Brain microvascular endothelial cell (primary cell): ENCODE measurements at regions not wholly inside any gene's neighbourhood (a gene's known extent, or its start where the extent isn't known, plus 50 kb on each side); places are given as distances from the start of the nearest gene placed in this dataset.

Experiments
- DNase-seq: peaks from one replicate; pipeline ENCODE4 v3.0.0-alpha.2; 2020
- H3K27ac ChIP-seq: fragments of 250-450 bp; sonication (Bioruptor Pico); 2 replicates; pipeline ENCODE4 v1.5.1; 2020; ENCODE audit warnings: mild to moderate bottlenecking, moderate library complexity
- H3K27me3 ChIP-seq: fragments of 250-450 bp; sonication (Bioruptor Pico); replicated peaks from 2 replicates; pipeline ENCODE4 v1.5.1; 2020; ENCODE audit warnings: mild to moderate bottlenecking
- H3K36me3 ChIP-seq: fragments of 250-450 bp; sonication (Bioruptor Pico); replicated peaks from 2 replicates; pipeline ENCODE4 v1.5.1; 2020; ENCODE audit warnings: mild to moderate bottlenecking
- H3K4me3 ChIP-seq: 2 replicates; pipeline ENCODE4 v1.5.1; 2011; ENCODE audit warnings: low read depth, mild to moderate bottlenecking, control low read depth, low read length, moderate library complexity
- in situ Hi-C: cut with HindIII; loops from 2 replicates; pipeline ENCODE4 v1.10.0; 2017; ENCODE audit warnings: low sequenced_read_pairs, low pct_ligation_motif_present
- TF ChIP-seq, protein P1 (sequence below): IDR thresholded peaks from 2 replicates; pipeline ENCODE4 v1.5.1; 2011; ENCODE audit warnings: low read depth, mild to moderate bottlenecking, moderate library complexity, low read length, control low read depth, inconsistent platforms; ENCODE audit errors: missing control alignments

DNA sequence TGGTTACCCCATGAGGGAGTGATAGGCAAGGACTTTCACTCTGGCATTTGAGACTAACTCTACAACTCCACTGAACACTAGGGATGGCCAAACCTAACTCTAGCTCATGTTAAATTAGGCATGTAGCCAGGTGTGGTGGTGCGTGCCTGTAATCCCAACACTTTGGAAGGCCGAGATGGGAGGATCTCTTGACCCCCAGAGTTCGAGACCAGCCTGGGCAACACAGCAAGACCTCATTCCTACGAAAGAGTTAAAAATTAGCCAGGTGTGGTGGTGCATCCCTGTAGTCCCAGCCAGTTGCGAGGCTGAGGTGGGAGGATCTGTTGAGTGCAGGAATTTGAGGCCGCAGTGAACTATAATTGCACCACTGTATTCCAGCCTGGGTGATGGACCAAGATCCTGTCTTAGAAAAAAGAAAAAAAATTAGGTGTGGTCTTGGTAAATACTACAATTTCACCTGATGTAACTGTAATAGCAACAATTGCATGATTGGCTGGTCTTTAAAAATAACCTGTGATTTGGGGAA lies 81.2 kb upstream of the ARHGAP29 start:
- H3K36me3 ChIP-seq = no peaks in the 10 kb centered on the region
- no peak for DNase-seq
- TF ChIP-seq, protein P1, sequence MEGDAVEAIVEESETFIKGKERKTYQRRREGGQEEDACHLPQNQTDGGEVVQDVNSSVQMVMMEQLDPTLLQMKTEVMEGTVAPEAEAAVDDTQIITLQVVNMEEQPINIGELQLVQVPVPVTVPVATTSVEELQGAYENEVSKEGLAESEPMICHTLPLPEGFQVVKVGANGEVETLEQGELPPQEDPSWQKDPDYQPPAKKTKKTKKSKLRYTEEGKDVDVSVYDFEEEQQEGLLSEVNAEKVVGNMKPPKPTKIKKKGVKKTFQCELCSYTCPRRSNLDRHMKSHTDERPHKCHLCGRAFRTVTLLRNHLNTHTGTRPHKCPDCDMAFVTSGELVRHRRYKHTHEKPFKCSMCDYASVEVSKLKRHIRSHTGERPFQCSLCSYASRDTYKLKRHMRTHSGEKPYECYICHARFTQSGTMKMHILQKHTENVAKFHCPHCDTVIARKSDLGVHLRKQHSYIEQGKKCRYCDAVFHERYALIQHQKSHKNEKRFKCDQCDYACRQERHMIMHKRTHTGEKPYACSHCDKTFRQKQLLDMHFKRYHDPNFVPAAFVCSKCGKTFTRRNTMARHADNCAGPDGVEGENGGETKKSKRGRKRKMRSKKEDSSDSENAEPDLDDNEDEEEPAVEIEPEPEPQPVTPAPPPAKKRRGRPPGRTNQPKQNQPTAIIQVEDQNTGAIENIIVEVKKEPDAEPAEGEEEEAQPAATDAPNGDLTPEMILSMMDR = no peak
- in situ Hi-C loops = no loop called here
- no peak overlapping the region for H3K27ac ChIP-seq
- no peaks in the 10 kb centered on the region for H3K27me3 ChIP-seq
- no peak overlapping the region for H3K4me3 ChIP-seq

DNA sequence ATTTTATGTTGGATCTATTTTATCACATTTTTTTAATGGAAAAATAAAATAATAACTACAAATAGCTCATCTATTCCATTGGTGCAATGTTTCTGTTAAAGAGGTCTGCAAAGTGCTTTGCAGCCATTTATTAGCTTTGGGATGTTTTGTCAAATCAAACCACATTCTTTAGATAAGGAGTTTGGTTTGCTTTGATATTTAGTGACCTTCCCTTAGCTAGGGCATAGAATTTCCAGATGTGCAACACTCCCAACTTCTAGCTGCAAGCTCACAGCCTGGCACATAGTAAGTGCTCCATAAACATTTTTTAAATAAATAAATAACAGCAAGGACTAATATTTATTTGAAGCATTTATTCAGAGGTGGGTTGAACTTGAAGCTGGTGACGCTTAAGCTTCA lies 80.4 kb upstream of the ARHGAP29 start:
- H3K4me3 ChIP-seq = no peak overlapping the region
- in situ Hi-C loops = no loop called here
- DNase-seq = no peak
- H3K36me3 ChIP-seq = no peaks in the 10 kb centered on the region
- TF ChIP-seq, protein P1 = no peak
- H3K27ac ChIP-seq = no peak overlapping the region
- H3K27me3 ChIP-seq = no peaks in the 10 kb centered on the region

DNA sequence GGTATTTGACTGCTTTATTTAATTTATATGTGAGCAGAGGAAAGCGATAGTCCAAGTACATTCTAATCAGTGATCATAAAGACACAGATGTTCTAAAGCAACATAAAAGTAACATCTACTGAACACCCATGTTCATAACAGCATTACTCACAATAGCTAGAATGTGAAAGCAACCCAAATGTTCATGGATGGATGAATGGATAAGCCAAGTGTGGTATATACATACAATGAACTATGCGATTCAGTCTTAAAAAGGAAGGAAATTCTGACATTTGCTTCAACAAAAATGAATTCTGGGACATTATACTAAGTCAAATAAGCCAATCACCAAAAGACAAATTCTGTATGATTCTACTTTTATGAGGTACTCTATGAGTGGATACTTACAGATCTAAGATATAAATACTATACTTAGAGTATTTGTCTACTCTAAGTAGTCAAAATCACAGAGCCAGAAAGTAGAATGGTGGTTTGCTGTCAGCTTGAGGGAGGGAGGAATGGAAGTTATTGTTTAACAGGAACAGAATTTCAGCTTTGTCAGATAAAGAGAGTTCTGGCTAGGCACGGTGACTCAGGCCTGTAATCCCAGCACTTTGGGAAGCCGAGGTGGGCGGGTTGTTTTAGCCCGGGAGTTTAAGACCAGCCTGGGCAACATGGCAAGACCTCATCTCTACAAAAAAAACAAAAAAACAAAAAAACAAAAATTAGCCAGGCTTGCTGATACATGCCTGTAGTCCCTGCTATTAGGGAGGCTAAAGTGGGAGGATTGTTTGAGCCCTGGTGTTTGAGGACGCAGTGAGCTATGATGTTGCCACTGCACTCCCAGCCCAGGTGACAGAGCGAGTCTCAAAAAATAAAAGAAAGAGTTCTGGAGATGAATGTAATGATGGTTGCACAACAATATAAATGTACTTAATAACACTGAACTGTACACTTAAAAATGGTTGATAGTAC lies 79.7 kb upstream of the ARHGAP29 start:
- Histone ChIP-seq H3K4me3 (no peak overlapping the region), H3K36me3 (no peaks in the 10 kb centered on the region), H3K27ac (peak overlapping the region; percentile 25), H3K27me3 (no peaks in the 10 kb centered on the region)
- in situ Hi-C loops = no loop called here
- no peak for DNase-seq
- TF ChIP-seq, protein P1 = no peak

DNA sequence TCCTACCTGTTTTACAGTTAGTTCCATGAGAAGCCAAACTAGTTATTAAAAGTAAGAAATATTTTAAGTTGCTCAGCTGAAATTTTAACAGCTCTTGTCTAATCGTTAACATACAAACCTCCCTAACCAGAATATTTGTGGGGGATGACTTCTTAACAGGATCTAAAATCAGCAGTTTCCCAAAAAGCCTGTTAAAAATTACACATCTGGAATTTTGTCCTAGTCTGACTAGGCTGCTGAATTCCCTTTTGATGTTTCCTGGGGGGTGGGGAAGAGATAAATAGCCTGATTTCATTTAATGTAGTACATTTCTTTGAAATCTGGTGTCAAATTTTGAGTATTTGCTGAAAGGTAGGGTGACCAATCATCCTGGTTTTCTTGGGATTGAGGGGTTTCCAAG lies 78.8 kb upstream of the ARHGAP29 start:
- Histone ChIP-seq H3K27ac (no peak overlapping the region), H3K36me3 (no peaks in the 10 kb centered on the region), H3K4me3 (no peak overlapping the region), H3K27me3 (no peaks in the 10 kb centered on the region)
- no peak for DNase-seq
- in situ Hi-C loops = no loop called here
- TF ChIP-seq, protein P1 = no peak

DNA sequence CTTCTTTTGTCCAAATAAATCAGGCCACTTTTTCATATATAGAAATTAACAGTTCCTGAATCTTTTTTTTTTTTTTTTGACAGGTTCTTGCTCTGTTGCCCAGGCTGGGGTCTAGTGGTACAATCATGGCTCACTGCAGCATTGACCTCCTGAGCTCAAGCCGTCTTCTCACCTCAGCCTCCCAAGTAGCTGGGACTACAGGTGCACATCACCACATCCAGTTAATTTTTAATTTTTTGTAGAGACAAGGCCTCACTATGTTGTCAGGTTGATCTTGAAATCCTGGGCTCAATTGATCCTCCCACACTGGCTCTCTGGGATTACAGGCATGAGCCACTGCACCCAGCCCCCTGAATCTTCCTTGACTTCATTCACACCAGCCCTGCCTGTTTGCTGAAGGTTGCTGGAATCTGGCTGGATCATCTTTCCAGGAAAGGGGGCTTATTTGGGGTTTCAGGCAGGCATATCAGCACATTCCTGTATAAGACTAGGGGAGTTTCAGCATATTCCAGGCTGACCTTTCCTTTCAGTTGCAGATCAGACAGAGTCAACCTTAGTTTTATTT lies 78.2 kb upstream of the ARHGAP29 start:
- TF ChIP-seq, protein P1 = no peak
- no peaks in the 10 kb centered on the region for H3K27me3 ChIP-seq
- H3K4me3 ChIP-seq = no peak overlapping the region
- in situ Hi-C loops = no loop called here
- no peak for DNase-seq
- no peaks in the 10 kb centered on the region for H3K36me3 ChIP-seq
- H3K27ac ChIP-seq = no peak overlapping the region
